ENCODE measurements at regions not wholly inside any gene's neighbourhood (a gene's known extent, or its start where the extent isn't known, plus 50 kb on each side); places are given as distances from the start of the nearest gene placed in this dataset.
"Not testable (repeated sequence)": the region's sequence is repeated elsewhere in the genome, so short reads cannot be mapped to it uniquely, and the experiment has no call there.

- not testable (repeated sequence) for DNase-seq
Observed at GRCh38 chr16:16614484-16614883, 235.5 kb downstream of the NPIPA7 start.

- not testable (repeated sequence) for DNase-seq
Observed at GRCh38 chr16:16618963-16619465, 240.1 kb downstream of the NPIPA7 start.

GRCh38 chr16:16624367-16624766 is 245.4 kb downstream of the NPIPA7 start:
- DNase-seq, result not testable (repeated sequence)

- not testable (repeated sequence) for DNase-seq
Observed at GRCh38 chr16:16625140-16625539, 246.2 kb downstream of the NPIPA7 start.

- DNase-seq, result not testable (repeated sequence)
Observed at GRCh38 chr16:16627865-16628264, 248.9 kb downstream of the NPIPA7 start.

GRCh38 chr16:16638231-16638630 is 259.3 kb downstream of the NPIPA7 start:
- not testable (repeated sequence) for DNase-seq

- DNase-seq, result not testable (repeated sequence)
Observed at GRCh38 chr16:16638714-16639113, 259.8 kb downstream of the NPIPA7 start.

GRCh38 chr16:16643828-16644227 is 264.9 kb downstream of the NPIPA7 start:
- not testable (repeated sequence) for DNase-seq

GRCh38 chr16:16648002-16648401 is 269.1 kb downstream of the NPIPA7 start:
- DNase-seq, result not testable (repeated sequence)

- not testable (repeated sequence) for DNase-seq
Observed at GRCh38 chr16:16672180-16672812, 293.4 kb downstream of the NPIPA7 start.

GRCh38 chr16:16674820-16675219 is 295.9 kb downstream of the NPIPA7 start:
- not testable (repeated sequence) for DNase-seq

GRCh38 chr16:16721849-16722248 is 342.9 kb downstream of the NPIPA7 start:
- not testable (repeated sequence) for DNase-seq

- DNase-seq, result not testable (repeated sequence)
Observed at GRCh38 chr16:16722666-16723065, 343.7 kb downstream of the NPIPA7 start.

GRCh38 chr16:16723819-16724519 is 345.0 kb downstream of the NPIPA7 start:
- DNase-seq, result not testable (repeated sequence)

GRCh38 chr16:16727048-16727447 is 348.1 kb downstream of the NPIPA7 start:
- DNase-seq, result not testable (repeated sequence)

GRCh38 chr16:16742573-16742972 is 363.6 kb downstream of the NPIPA7 start:
- DNase-seq, result not testable (repeated sequence)

GRCh38 chr16:16754992-16755667 is 376.2 kb downstream of the NPIPA7 start:
- not testable (repeated sequence) for DNase-seq

GRCh38 chr16:16763449-16763848 is 384.5 kb downstream of the NPIPA7 start:
- no peak for DNase-seq

- not testable (repeated sequence) for DNase-seq
Observed at GRCh38 chr16:16770717-16771116, 391.8 kb downstream of the NPIPA7 start.

- DNase-seq, result no peak
Observed at GRCh38 chr16:16774389-16774788, 395.4 kb downstream of the NPIPA7 start.

GRCh38 chr16:16778332-16778731 is 399.4 kb downstream of the NPIPA7 start:
- no peak for DNase-seq

GRCh38 chr16:16780588-16780987 is 401.6 kb downstream of the NPIPA7 start:
- no peak for DNase-seq
